HL-60 (cell line): ENCODE measurements at regions not wholly inside any gene's neighbourhood (a gene's known extent, or its start where the extent isn't known, plus 50 kb on each side); places are given as distances from the start of the nearest gene placed in this dataset.

Source experiments
- CTCF ChIP-seq: IDR thresholded peaks from one replicate; pipeline ENCODE4 v1.5.1; 2011; ENCODE audit warnings: low read length, control low read depth, inconsistent platforms; ENCODE audit not compliant: insufficient read depth
- GABPA ChIP-seq: IDR thresholded peaks from 2 replicates; pipeline ENCODE4 v1.6.1; 2012; ENCODE audit warnings: low read depth
- POLR2AphosphoS5 ChIP-seq: IDR thresholded peaks from 2 replicates; pipeline ENCODE4 v1.6.1; 2012; ENCODE audit warnings: low read depth
- REST ChIP-seq: IDR thresholded peaks from 2 replicates; pipeline ENCODE4 v1.6.1; 2012; ENCODE audit warnings: low read depth; ENCODE audit not compliant: insufficient replicate concordance
- SPI1 ChIP-seq: IDR thresholded peaks from 2 replicates; pipeline ENCODE4 v1.6.1; 2012; ENCODE audit warnings: low read depth, mild to moderate bottlenecking, borderline replicate concordance

GRCh38 chr1:238953448-238954010, 432.8 kb upstream of the CHRM3 start:
- TF ChIP-seq CTCF = no peak
- TF ChIP-seq REST = no peak
- no peak for TF ChIP-seq SPI1
- TF ChIP-seq POLR2AphosphoS5 = no peak
- TF ChIP-seq GABPA = no peak
